ENCODE measurements at regions not wholly inside any gene's neighbourhood (a gene's known extent, or its start where the extent isn't known, plus 50 kb on each side); places are given as distances from the start of the nearest gene placed in this dataset.

GRCh38 chr12:92261071-92261470, 115.4 kb upstream of the BTG1 start:
- no peaks in the 10 kb centered on the region for H3K36me3 ChIP-seq (ENCODE audit: insufficient read depth, low read length)
- H3K27ac ChIP-seq (ENCODE audit: low read depth, low read length): no peak overlapping the region
- H3K4me1 ChIP-seq (ENCODE audit: insufficient read depth, low read length): no peaks in the 10 kb centered on the region
- no peak overlapping the region for H3K4me3 ChIP-seq (ENCODE audit: insufficient read depth, low read length)
- no peak overlapping the region for H2AFZ ChIP-seq (ENCODE audit: low read length)
- no peaks in the 10 kb centered on the region for H3K27me3 ChIP-seq (ENCODE audit: insufficient read depth, low read length)
- TF ChIP-seq, protein P1, sequence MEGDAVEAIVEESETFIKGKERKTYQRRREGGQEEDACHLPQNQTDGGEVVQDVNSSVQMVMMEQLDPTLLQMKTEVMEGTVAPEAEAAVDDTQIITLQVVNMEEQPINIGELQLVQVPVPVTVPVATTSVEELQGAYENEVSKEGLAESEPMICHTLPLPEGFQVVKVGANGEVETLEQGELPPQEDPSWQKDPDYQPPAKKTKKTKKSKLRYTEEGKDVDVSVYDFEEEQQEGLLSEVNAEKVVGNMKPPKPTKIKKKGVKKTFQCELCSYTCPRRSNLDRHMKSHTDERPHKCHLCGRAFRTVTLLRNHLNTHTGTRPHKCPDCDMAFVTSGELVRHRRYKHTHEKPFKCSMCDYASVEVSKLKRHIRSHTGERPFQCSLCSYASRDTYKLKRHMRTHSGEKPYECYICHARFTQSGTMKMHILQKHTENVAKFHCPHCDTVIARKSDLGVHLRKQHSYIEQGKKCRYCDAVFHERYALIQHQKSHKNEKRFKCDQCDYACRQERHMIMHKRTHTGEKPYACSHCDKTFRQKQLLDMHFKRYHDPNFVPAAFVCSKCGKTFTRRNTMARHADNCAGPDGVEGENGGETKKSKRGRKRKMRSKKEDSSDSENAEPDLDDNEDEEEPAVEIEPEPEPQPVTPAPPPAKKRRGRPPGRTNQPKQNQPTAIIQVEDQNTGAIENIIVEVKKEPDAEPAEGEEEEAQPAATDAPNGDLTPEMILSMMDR (IDR thresholded peaks at IDR 0.05; ENCODE audit: extremely low read depth, low read depth, low read length): no peak
- H3K9me3 ChIP-seq (ENCODE audit: low read depth, low read length): no peaks in the 10 kb centered on the region
- no peak for DNase-seq (ENCODE audit: insufficient read length, low spot score, missing footprints)
- H4K20me1 ChIP-seq (ENCODE audit: insufficient read depth, low read length): no peaks in the 10 kb centered on the region
- no peaks in the 10 kb centered on the region for H3K79me2 ChIP-seq (ENCODE audit: insufficient read depth, low read length)
- no peak overlapping the region for H3K4me2 ChIP-seq (ENCODE audit: insufficient read depth, low read length)

GRCh38 chr12:92259696-92260251, 114.1 kb upstream of the BTG1 start:
- Histone ChIP-seq H3K4me1 (ENCODE audit: insufficient read depth, low read length) (no peaks in the 10 kb centered on the region), H3K27me3 (ENCODE audit: insufficient read depth, low read length) (no peaks in the 10 kb centered on the region), H4K20me1 (ENCODE audit: insufficient read depth, low read length) (no peaks in the 10 kb centered on the region), H3K79me2 (ENCODE audit: insufficient read depth, low read length) (no peaks in the 10 kb centered on the region), H3K36me3 (ENCODE audit: insufficient read depth, low read length) (no peaks in the 10 kb centered on the region), H2AFZ (ENCODE audit: low read length) (no peak overlapping the region), H3K27ac (ENCODE audit: low read depth, low read length) (no peak overlapping the region), H3K4me2 (ENCODE audit: insufficient read depth, low read length) (no peak overlapping the region), H3K4me3 (ENCODE audit: insufficient read depth, low read length) (no peak overlapping the region), H3K9me3 (ENCODE audit: low read depth, low read length) (no peaks in the 10 kb centered on the region)
- no peak for DNase-seq (ENCODE audit: insufficient read length, low spot score, missing footprints)
- TF ChIP-seq, protein P1 (IDR thresholded peaks at IDR 0.05; ENCODE audit: extremely low read depth, low read depth, low read length): no peak

DNA sequence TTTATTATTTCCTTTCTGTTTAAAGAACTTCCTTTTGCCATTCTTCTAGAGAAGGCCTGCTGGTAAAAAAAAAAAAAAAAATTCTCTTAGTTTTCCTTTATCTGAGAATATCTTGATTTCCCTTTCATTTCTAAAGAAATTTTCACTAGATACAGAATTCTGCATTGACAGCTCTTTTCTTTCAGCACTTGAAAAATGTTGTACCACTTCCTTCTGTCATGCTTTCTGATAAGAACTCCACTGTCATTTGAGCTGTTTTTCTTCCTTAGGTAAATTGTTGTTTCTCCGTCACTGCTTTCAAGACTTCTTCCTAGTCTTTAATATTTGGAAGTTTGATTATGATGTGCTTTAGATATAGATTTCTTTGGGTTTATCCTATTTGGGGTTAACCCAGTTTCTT, 113.6 kb upstream of the BTG1 start:
- Histone ChIP-seq H3K27ac (ENCODE audit: low read depth, low read length) (no peak overlapping the region), H3K4me2 (ENCODE audit: insufficient read depth, low read length) (no peak overlapping the region), H3K9me3 (ENCODE audit: low read depth, low read length) (no peaks in the 10 kb centered on the region), H3K36me3 (ENCODE audit: insufficient read depth, low read length) (no peaks in the 10 kb centered on the region), H3K27me3 (ENCODE audit: insufficient read depth, low read length) (no peaks in the 10 kb centered on the region), H3K79me2 (ENCODE audit: insufficient read depth, low read length) (no peaks in the 10 kb centered on the region), H2AFZ (ENCODE audit: low read length) (no peak overlapping the region), H3K4me3 (ENCODE audit: insufficient read depth, low read length) (no peak overlapping the region), H3K4me1 (ENCODE audit: insufficient read depth, low read length) (no peaks in the 10 kb centered on the region), H4K20me1 (ENCODE audit: insufficient read depth, low read length) (no peaks in the 10 kb centered on the region)
- no peak for DNase-seq (ENCODE audit: insufficient read length, low spot score, missing footprints)
- TF ChIP-seq, protein P1 (IDR thresholded peaks at IDR 0.05; ENCODE audit: extremely low read depth, low read depth, low read length): no peak

- Histone ChIP-seq H3K27me3 (ENCODE audit: insufficient read depth, low read length) (no peaks in the 10 kb centered on the region), H3K27ac (ENCODE audit: low read depth, low read length) (no peak overlapping the region), H3K4me3 (ENCODE audit: insufficient read depth, low read length) (no peak overlapping the region), H3K36me3 (ENCODE audit: insufficient read depth, low read length) (no peaks in the 10 kb centered on the region), H3K9me3 (ENCODE audit: low read depth, low read length) (no peaks in the 10 kb centered on the region), H2AFZ (ENCODE audit: low read length) (no peak overlapping the region), H3K4me2 (ENCODE audit: insufficient read depth, low read length) (no peak overlapping the region), H4K20me1 (ENCODE audit: insufficient read depth, low read length) (no peaks in the 10 kb centered on the region), H3K4me1 (ENCODE audit: insufficient read depth, low read length) (no peaks in the 10 kb centered on the region), H3K79me2 (ENCODE audit: insufficient read depth, low read length) (no peaks in the 10 kb centered on the region)
- TF ChIP-seq, protein P1 (IDR thresholded peaks at IDR 0.05; ENCODE audit: extremely low read depth, low read depth, low read length): no peak
- DNase-seq (ENCODE audit: insufficient read length, low spot score, missing footprints): no peak
These were observed 111.6 kb upstream of the BTG1 start for GRCh38 chr12:92257261-92257660.

Data from osteoblast (primary cell).